IPS-15b (cell line): ENCODE measurements at regions not wholly inside any gene's neighbourhood (a gene's known extent, or its start where the extent isn't known, plus 50 kb on each side); places are given as distances from the start of the nearest gene placed in this dataset.

Source experiments
- H3K27me3 ChIP-seq: one replicate; pipeline ENCODE4 v1.6.1; 2013; ENCODE audit warnings: low read length; ENCODE audit not compliant: control insufficient read depth, insufficient read depth
- H3K36me3 ChIP-seq: one replicate; pipeline ENCODE4 v1.6.1; 2013; ENCODE audit warnings: low read length; ENCODE audit not compliant: control insufficient read depth, insufficient read depth
- H3K4me1 ChIP-seq: one replicate; pipeline ENCODE4 v1.6.1; 2013; ENCODE audit warnings: mild to moderate bottlenecking, low read length; ENCODE audit not compliant: control insufficient read depth, insufficient read depth
- H3K4me3 ChIP-seq: one replicate; pipeline ENCODE4 v1.5.1; 2013; ENCODE audit warnings: low read depth, low read length
- H3K9ac ChIP-seq: one replicate; pipeline ENCODE4 v1.6.1; 2013; ENCODE audit warnings: low read depth, mild to moderate bottlenecking, low read length
- H3K9me3 ChIP-seq: one replicate; pipeline ENCODE4 v1.6.1; 2013; ENCODE audit warnings: mild to moderate bottlenecking, low read length; ENCODE audit not compliant: control insufficient read depth, insufficient read depth

DNA sequence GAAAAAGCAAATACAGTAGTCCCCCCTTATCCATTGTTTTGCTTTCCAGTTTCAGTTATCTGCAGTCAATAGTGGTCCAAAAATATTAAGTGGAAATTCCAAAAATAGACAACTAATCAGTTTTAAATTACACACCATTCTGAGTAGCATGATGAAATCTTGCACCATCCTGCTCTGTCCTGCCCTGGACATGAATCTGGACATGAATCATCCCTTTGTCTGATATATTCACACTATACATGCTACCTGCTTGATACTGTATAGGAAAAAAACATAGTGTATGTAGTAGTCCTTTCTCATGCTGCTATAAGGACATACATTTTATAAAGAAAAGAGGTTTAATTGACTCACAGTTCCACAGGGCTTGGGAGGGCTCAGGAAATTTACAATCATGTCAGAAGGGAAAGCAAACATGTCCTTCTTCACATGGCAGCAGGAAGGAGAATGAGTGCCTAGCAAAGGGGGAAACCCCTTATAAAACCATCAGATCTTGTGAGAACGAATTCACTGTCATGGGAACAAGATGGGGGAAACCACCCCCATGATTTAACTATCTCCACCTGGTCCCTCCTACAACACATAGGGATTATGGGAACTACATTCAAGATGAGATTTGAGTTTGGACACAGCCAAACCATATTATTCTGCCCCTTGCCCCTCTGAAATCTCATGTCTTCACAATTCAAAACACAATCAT lies 153.9 kb downstream of the ARRDC3 start:
- Histone ChIP-seq H3K27me3 (no peaks in the 10 kb centered on the region), H3K9me3 (peaks cover 3% of the 10 kb centered on the region), H3K4me3 (no peak overlapping the region), H3K4me1 (no peaks in the 10 kb centered on the region), H3K9ac (no peak overlapping the region), H3K36me3 (no peaks in the 10 kb centered on the region)

DNA sequence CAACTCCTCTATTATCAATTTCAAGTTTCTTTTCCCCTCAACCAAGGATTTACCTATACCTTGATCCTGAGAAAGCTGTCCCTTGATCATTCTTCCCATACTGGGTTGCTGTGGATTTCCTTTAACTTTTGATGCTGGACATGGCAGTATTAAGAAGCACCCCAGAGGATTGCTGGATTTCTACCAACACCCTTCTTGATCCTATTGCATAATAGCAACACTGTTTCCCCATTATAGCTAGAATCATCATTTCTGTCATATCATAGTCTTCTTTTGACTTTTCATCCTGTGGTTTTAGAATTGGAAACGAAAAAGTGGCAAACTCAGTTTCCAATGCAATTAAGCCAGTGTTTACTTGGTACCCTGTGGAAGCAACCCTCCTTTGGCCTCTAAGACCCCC lies 154.9 kb downstream of the ARRDC3 start:
- H3K9ac ChIP-seq, result no peak overlapping the region
- no peaks in the 10 kb centered on the region for H3K4me1 ChIP-seq
- H3K9me3 ChIP-seq, result peaks cover 3% of the 10 kb centered on the region
- H3K36me3 ChIP-seq, result no peaks in the 10 kb centered on the region
- H3K27me3 ChIP-seq, result no peaks in the 10 kb centered on the region
- H3K4me3 ChIP-seq, result no peak overlapping the region

DNA sequence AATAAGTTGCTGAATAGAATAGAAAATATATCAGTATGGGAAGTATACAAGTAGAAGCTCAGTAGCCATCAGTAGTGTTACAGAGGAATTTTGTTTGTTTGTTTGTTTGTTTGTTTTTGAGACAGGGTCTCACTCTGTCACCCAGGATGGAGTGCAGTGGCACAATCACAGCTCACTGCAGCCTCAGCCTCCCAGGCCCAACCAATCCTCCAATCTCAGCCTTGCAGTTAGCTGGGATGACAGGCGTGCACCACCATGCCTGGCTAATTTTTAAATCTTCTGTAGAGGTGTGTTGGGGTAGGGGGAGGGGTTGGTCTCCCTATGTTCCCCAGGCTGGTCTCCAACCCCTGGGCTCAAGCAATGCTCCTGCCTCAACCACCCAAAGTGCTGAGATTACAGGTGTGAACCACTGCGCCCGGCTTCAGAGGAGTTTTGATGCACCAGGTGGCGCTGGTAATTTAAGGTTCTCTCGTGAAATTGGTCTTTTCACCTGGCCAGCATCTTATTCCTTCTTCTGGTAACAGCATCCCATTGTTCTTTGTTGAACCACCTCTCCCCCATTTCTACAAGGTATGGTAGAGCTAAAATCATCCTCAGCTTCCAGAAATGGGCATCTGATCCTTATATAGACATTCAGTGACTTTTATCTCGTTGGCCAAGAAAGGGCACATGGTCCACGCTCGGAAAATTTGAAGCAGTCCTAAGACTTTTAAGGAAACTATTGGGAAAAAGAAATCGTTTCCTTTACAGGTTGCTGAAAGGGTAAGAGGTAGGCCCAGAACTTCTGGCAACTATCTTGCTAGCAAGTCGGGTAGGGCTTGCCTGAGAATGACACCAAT lies 157.1 kb downstream of the ARRDC3 start:
- Histone ChIP-seq H3K4me3 (no peak overlapping the region), H3K4me1 (no peaks in the 10 kb centered on the region), H3K9ac (no peak overlapping the region), H3K36me3 (no peaks in the 10 kb centered on the region), H3K9me3 (peaks cover 3% of the 10 kb centered on the region), H3K27me3 (no peaks in the 10 kb centered on the region)

DNA sequence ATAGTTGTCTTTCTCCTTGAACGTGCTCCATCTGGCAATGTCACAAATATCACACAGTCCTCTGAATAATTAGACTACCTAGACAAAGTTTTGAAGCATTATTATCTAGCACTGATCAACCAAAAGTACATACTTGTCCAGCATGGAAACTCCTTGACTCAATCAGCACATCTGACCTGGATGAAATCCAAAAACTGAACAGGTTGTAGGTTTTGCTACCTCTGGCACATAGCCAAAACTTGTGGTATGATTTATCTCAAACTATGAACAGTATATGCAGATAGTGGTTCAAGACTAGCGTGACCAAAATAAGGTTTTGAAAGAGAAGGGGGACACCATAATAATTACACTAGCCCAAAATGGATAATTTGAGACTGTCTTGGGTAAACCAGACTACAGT lies 158.1 kb downstream of the ARRDC3 start:
- Histone ChIP-seq H3K36me3 (no peaks in the 10 kb centered on the region), H3K9ac (no peak overlapping the region), H3K4me1 (no peaks in the 10 kb centered on the region), H3K9me3 (peaks cover 3% of the 10 kb centered on the region), H3K27me3 (no peaks in the 10 kb centered on the region), H3K4me3 (no peak overlapping the region)

DNA sequence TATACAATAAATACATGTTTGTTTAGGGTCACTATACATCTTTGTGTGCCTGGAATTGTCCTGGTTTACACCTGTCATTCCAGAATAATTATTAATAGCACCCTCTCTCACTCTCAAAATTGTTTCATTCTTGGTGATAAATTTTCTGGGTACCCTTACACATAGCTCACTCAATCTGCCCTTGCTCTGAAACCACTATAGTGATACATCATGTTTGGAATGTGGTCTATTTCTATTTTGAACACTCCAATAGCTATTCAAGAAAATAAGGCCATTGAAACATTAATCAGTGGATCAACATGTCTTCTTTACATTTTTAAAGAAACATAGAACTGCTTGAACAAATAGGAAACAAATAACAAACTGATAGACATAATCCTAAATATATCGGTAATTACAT lies 158.7 kb downstream of the ARRDC3 start:
- Histone ChIP-seq H3K27me3 (no peaks in the 10 kb centered on the region), H3K9me3 (peaks cover 2% of the 10 kb centered on the region), H3K4me3 (no peak overlapping the region), H3K36me3 (no peaks in the 10 kb centered on the region), H3K4me1 (no peaks in the 10 kb centered on the region), H3K9ac (no peak overlapping the region)

DNA sequence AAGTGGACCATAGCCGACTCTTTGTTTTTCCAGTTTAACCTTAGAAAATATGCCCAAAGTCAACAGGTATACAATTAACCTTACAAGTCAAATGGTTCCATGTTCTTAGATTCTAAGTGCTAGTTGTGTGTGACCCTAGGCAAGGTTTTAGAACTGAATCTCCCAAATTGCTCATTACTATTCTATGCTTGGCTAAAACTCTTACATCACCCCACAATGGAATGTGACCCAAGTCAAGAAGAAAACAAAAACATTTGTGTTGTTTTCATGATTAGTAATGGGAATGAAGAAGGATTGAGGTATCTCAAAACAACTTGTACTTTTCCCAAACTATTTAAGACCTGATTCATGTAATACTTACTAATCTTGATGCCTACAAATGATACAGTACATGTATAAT lies 159.2 kb downstream of the ARRDC3 start:
- H3K4me3 ChIP-seq, result no peak overlapping the region
- H3K9ac ChIP-seq, result no peak overlapping the region
- no peaks in the 10 kb centered on the region for H3K9me3 ChIP-seq
- H3K27me3 ChIP-seq, result no peaks in the 10 kb centered on the region
- H3K4me1 ChIP-seq, result no peaks in the 10 kb centered on the region
- H3K36me3 ChIP-seq, result no peaks in the 10 kb centered on the region

DNA sequence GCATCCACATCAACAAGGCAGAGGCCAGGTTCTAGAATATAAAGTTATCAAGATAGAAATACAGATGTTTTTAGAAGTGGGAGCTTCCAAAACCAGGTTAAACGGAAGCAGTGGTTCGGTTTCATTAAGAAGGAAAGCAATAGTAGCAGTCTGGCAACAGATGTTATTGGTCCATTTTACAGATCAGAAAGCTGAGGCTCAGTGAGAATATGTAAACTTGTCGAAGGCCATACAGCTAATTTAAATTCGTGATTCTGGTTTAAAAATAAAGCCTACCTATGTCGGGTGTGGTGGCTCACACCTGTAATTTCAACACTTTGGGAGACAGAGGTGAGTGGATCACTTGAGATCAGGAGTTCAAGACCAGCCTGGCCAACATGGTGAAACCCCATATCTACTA lies 160.6 kb downstream of the ARRDC3 start:
- H3K27me3 ChIP-seq, result no peaks in the 10 kb centered on the region
- H3K9me3 ChIP-seq, result no peaks in the 10 kb centered on the region
- no peak overlapping the region for H3K9ac ChIP-seq
- H3K4me3 ChIP-seq, result no peak overlapping the region
- H3K36me3 ChIP-seq, result no peaks in the 10 kb centered on the region
- no peaks in the 10 kb centered on the region for H3K4me1 ChIP-seq

DNA sequence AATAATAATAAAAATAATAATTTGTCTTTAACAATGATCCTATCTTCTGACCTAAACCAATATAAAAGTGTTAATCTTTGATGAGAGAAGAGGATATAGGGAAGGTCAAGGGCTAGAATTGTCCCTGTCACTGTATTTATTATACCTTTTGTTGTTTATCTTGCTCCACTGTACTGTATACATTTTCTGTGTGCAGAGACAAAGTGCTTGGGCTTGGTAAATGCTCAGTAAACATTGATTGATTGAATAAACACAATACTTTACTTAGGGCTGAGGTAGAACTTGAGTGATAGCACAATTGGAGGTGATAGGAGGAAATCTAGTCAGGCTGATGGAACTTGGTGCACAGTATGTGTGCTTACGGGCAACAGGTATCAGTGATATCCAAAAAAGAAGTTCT lies 161.2 kb downstream of the ARRDC3 start:
- Histone ChIP-seq H3K4me3 (no peak overlapping the region), H3K9me3 (no peaks in the 10 kb centered on the region), H3K4me1 (no peaks in the 10 kb centered on the region), H3K27me3 (no peaks in the 10 kb centered on the region), H3K36me3 (no peaks in the 10 kb centered on the region), H3K9ac (no peak overlapping the region)

DNA sequence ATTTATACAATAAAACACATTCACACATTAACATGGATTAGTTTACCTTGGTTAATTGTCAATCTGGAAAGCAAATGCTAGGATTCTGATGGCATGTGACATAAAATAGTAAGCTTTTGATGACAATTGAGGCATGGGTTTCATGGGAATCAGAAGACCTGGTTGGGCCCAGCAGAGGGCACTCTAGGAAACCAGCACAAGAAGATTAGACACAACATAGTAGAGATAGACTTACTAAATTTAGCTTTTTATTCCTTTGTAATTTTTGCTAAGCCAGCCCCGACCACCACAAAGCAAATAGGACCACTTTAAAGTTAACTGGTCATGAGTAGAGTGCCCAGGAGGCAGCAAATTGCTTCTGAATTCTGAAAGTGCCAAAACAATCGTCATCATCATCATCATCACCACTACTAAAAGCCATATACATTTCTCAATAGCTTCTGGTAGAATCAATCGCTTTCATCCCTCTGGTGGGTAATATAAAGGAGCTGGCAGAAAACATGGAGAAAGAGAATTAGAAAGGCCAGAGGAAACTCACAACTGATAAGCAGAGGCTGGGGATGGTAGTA lies 163.2 kb downstream of the ARRDC3 start:
- no peak overlapping the region for H3K4me3 ChIP-seq
- H3K9ac ChIP-seq, result no peak overlapping the region
- no peaks in the 10 kb centered on the region for H3K36me3 ChIP-seq
- H3K27me3 ChIP-seq, result no peaks in the 10 kb centered on the region
- H3K4me1 ChIP-seq, result no peaks in the 10 kb centered on the region
- no peaks in the 10 kb centered on the region for H3K9me3 ChIP-seq

DNA sequence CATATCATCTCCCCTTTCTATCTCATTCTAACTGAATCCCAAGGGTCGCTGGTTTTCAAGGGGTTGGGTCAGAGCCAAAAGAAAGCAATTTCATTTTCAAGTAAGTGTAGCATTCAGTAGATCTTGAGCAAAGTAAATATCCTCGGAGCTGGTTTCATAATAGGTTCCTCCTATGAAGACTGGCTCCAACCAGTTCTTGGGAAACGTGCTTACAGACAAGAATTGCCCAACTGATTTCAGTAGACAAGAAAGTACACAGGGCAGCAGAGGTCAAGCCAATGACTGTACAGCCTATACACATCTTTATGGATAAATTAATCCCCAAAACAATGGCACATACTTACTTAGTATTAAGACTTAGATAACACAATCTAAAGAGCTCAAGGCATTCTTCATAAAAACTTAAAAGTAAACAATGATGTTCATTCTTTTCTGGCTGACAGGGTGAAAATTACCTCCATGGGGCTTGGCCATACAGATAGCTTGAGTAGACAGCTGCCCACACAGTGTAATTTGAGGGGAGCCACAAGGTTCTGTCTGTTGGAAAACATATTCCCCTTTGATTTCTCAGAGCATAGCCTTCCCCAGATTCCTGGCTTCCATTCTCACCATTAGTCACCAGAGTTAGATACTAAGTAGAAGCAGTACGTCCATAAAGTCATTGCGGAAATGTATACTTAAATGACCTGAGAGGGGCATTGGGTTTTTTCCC lies 163.9 kb downstream of the ARRDC3 start:
- no peak overlapping the region for H3K9ac ChIP-seq

DNA sequence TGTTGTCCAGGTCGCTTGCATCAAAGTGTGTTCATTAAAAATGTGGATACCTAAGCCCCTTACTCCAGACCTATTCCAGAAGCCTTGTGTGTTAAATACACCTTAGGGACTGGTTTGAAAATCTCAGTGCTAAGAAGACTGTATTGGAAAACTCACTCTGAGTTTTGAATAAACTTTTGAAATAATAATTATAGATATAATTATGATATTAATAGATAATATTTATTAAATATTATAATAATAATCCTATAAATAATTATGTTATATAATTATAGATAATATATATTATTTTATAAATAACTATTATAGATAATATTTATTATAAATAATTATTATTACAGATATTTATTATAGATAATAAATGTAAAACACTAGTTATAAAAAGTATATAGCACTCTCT lies 165.3 kb downstream of the ARRDC3 start:
- H3K9me3 ChIP-seq, result no peaks in the 10 kb centered on the region
- no peaks in the 10 kb centered on the region for H3K27me3 ChIP-seq
- H3K9ac ChIP-seq, result no peak overlapping the region
- H3K4me1 ChIP-seq, result no peaks in the 10 kb centered on the region
- H3K4me3 ChIP-seq, result no peak overlapping the region
- H3K36me3 ChIP-seq, result no peaks in the 10 kb centered on the region

More for the DNA sequence above, 163.9 kb downstream of the ARRDC3 start:
- no peaks in the 10 kb centered on the region for H3K4me1 ChIP-seq
- no peak overlapping the region for H3K4me3 ChIP-seq
- H3K9me3 ChIP-seq, result no peaks in the 10 kb centered on the region
- no peaks in the 10 kb centered on the region for H3K27me3 ChIP-seq
- H3K36me3 ChIP-seq, result no peaks in the 10 kb centered on the region
